Colonic mucosa (tissue), 4 donors: ENCODE measurements at regions not wholly inside any gene's neighbourhood (a gene's known extent, or its start where the extent isn't known, plus 50 kb on each side); places are given as distances from the start of the nearest gene placed in this dataset.
"Not testable (repeated sequence)": the region's sequence is repeated elsewhere in the genome, so short reads cannot be mapped to it uniquely, and the experiment has no call there.

Experiments
- DNase-seq: peaks from one replicate; pipeline ENCODE4 v3.0.0-alpha.2; 2020
- H3K27ac ChIP-seq: fragments of 200-600 bp; one replicate; pipeline ENCODE4 v1.8.0; 2021
- H3K27me3 ChIP-seq: fragments of 200-600 bp; one replicate; pipeline ENCODE4 v1.8.0; 2021
- H3K36me3 ChIP-seq: fragments of 200-600 bp; one replicate; pipeline ENCODE4 v1.8.0; 2021
- H3K4me1 ChIP-seq: fragments of 200-600 bp; one replicate; pipeline ENCODE4 v1.8.0; 2021; ENCODE audit warnings: mild to moderate bottlenecking
- H3K4me3 ChIP-seq: fragments of 200-600 bp; one replicate; pipeline ENCODE4 v1.8.0; 2021
- H3K9ac ChIP-seq, 2 donors: one replicate each; pipeline ENCODE4 v1.7.0; 2013; ENCODE audit warnings: control low read depth in 2 of 2, low read depth in 2 of 2, low read length in 2 of 2
- H3K9me3 ChIP-seq: fragments of 200-600 bp; one replicate; pipeline ENCODE4 v1.8.0; 2021
- intact Hi-C: fragments of 100-400 bp; cut with DNase I; formaldehyde crosslinking; loops from one replicate; pipeline ENCODE4 v1.14.1; 2022
- TF ChIP-seq, protein P1 (sequence below): fragments of 200-600 bp; IDR thresholded peaks from one replicate; pipeline ENCODE4 v1.8.0; 2022; ENCODE audit warnings: antibody characterized with exemption, mild to moderate bottlenecking
- donor health status: healthy.
- donor health status: DM: no; HTN: no; CAD: no.
- donor health status: DM: no; HTN: no; CAD: no.

DNA sequence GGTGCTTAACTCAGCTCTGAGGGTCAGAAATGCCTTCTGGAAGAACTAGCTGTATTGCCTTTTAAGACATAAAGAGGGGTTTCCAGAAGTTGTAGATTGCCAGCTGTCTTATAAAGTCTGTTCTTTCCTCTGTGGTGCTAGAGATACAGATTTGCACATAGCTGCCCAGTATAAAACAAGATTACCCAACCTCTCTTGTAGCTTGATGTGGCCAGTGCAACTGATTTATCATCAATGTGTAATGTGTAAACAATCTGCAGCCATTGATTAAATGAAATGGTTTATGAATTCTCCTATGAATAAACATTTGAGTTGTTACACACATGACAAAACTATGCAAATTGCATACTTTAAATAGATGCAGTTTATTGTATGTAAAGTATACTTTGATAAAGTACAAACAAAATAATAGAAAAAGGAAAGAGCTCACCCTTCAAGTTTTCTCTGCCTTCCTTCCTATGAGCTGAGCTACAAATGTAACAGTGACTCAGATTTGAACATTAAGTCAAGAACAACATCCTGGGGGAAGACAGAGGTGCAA, 195.2 kb downstream of the TMEM26 start:
- H3K27ac ChIP-seq = no peak overlapping the region
- TF ChIP-seq, protein P1, sequence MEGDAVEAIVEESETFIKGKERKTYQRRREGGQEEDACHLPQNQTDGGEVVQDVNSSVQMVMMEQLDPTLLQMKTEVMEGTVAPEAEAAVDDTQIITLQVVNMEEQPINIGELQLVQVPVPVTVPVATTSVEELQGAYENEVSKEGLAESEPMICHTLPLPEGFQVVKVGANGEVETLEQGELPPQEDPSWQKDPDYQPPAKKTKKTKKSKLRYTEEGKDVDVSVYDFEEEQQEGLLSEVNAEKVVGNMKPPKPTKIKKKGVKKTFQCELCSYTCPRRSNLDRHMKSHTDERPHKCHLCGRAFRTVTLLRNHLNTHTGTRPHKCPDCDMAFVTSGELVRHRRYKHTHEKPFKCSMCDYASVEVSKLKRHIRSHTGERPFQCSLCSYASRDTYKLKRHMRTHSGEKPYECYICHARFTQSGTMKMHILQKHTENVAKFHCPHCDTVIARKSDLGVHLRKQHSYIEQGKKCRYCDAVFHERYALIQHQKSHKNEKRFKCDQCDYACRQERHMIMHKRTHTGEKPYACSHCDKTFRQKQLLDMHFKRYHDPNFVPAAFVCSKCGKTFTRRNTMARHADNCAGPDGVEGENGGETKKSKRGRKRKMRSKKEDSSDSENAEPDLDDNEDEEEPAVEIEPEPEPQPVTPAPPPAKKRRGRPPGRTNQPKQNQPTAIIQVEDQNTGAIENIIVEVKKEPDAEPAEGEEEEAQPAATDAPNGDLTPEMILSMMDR = no peak
- no peaks in the 10 kb centered on the region for H3K9me3 ChIP-seq
- H3K4me3 ChIP-seq = no peak overlapping the region
- no peaks in the 10 kb centered on the region for H3K27me3 ChIP-seq
- H3K9ac ChIP-seq = no peak overlapping the region
- intact Hi-C loops = no loop called here
- H3K4me1 ChIP-seq = no peaks in the 10 kb centered on the region
- no peaks in the 10 kb centered on the region for H3K36me3 ChIP-seq
- no peak for DNase-seq

DNA sequence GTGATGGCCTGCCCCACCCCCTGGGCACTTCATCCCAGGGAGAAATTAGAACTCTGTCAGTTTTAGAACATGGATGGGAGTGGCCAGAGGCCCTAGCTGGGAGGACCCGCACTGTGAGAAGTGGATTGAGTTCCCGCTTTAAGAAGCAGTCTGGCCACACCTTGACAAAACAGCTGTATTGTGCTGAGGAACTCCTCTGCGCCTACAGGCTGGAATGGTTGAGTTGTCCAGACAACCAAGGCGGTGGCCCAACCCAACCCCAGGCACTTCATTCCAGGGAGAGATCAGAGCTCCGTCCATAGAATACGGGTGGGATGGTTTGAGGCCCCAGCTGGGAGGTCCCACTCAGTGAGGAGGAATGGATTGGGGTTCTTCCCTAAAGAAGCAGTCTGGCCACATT, 196.0 kb downstream of the TMEM26 start:
- H3K9ac ChIP-seq = no peak overlapping the region
- no peaks in the 10 kb centered on the region for H3K36me3 ChIP-seq
- no peak for DNase-seq
- intact Hi-C loops = no loop called here
- H3K9me3 ChIP-seq = no peaks in the 10 kb centered on the region
- TF ChIP-seq, protein P1 = no peak
- H3K4me3 ChIP-seq = no peak overlapping the region
- no peak overlapping the region for H3K27ac ChIP-seq
- no peaks in the 10 kb centered on the region for H3K27me3 ChIP-seq
- no peaks in the 10 kb centered on the region for H3K4me1 ChIP-seq

DNA sequence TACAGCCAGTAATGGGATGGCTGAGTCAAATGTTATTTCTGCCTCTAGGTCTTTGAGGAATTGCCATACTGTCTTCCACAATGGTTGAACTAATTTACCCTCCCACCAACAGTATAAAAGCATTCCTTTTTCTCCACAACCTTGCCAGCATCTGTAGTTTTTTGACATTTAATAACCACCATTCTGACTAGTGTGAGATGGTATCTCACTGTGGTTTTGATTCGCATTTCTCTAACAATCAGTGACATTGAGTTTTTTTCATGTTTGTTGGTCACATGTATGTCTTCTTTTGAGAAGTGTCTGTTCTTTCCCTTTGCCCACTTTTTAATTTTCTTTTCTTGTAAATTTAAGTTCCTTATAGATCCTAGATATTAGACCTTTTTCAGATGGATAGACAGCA, 200.9 kb downstream of the TMEM26 start:
- H3K27me3 ChIP-seq, H3K9me3 ChIP-seq, DNase-seq, H3K9ac ChIP-seq, H3K4me3 ChIP-seq, H3K4me1 ChIP-seq, H3K27ac ChIP-seq, H3K36me3 ChIP-seq, intact Hi-C loops: not testable (repeated sequence)

DNA sequence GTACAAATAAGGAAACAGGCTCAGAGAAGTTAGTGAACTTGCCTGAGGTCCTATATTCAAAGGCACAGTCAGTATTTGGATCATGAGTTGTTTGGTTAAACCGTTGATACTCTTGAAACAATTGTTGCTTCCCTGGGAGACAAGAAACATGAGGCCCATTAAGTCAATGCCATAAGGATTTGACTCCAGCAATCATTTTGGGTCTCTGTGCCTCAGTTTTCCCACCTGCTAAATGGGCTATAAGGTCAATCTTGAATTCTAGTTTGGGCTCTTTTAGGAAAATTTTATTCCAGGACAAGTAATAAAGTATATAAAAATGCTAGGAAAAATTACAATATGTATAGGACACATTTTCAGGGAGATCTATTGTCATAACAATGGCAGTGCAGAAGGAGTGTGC, 202.1 kb downstream of the TMEM26 start:
- Histone ChIP-seq H3K4me1 (no peaks in the 10 kb centered on the region), H3K36me3 (no peaks in the 10 kb centered on the region), H3K4me3 (no peak overlapping the region), H3K27ac (no peak overlapping the region), H3K9ac (no peak overlapping the region), H3K27me3 (no peaks in the 10 kb centered on the region), H3K9me3 (no peaks in the 10 kb centered on the region)
- DNase-seq = no peak
- TF ChIP-seq, protein P1 = no peak
- intact Hi-C loops = no loop called here

DNA sequence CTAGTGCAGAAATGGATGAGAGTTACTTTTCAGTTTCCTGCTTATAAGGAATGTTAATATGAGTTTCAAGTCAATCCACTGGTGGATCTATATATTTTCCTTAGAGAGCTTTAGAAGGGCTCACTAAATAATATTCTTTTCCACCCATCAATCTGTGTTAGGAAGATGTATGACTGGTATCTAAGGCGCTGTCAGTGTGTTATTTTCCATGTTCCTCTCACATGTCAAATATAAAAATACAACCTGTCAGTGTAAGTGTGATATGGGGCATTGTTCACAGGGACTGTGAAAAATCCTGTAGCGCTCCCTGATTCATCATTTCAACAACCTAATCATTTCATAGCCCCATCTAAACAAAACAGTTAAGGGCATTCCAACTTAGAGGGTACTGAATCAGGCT, 203.1 kb downstream of the TMEM26 start:
- Histone ChIP-seq H3K9ac (no peak overlapping the region), H3K36me3 (no peaks in the 10 kb centered on the region), H3K4me1 (no peaks in the 10 kb centered on the region), H3K9me3 (no peaks in the 10 kb centered on the region), H3K27ac (no peak overlapping the region), H3K4me3 (no peak overlapping the region), H3K27me3 (no peaks in the 10 kb centered on the region)
- TF ChIP-seq, protein P1 = no peak
- no peak for DNase-seq
- intact Hi-C loops = no loop called here

DNA sequence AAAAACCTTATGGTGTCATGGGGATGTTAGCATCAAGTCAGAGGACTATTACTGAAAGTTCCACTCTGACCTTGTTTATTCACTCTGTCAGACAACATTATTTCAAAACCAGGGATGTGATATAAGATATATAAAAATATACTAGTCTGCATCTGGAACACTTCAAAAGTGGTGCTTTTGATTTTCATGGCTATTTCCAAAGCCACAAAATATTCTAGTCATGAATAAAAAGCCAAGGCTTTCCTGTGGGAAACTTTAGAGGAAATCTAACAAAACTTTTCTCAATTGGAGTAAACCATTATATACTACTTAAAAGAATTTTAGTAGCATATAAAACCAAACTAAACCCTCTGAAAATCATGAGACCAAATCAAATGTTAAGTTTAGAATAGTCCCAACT, 205.2 kb downstream of the TMEM26 start:
- Histone ChIP-seq H3K27ac (no peak overlapping the region), H3K36me3 (no peaks in the 10 kb centered on the region), H3K27me3 (no peaks in the 10 kb centered on the region), H3K9ac (no peak overlapping the region), H3K9me3 (no peaks in the 10 kb centered on the region), H3K4me1 (no peaks in the 10 kb centered on the region), H3K4me3 (no peak overlapping the region)
- DNase-seq = no peak
- TF ChIP-seq, protein P1 = no peak
- intact Hi-C loops = no loop called here
